Stimulated activated CD4-positive, alpha-beta T cell treated with anti-CD3 and anti-CD28 coated beads, Interleukin-15, amount 100 ng/mL, for 1 hour (primary cell): ENCODE measurements at regions not wholly inside any gene's neighbourhood (a gene's known extent, or its start where the extent isn't known, plus 50 kb on each side); places are given as distances from the start of the nearest gene placed in this dataset.
"Not testable (repeated sequence)": the region's sequence is repeated elsewhere in the genome, so short reads cannot be mapped to it uniquely, and the experiment has no call there.

ENCODE experiments used
- DNase-seq, 2 donors: peaks; one replicate each; pipeline ENCODE4 v3.0.0-alpha.2; 2020; ENCODE audit warnings: low read depth in 1 of 2, low spot score in 1 of 2

- DNase-seq, result not testable (repeated sequence)
Measured at GRCh38 chr7:67358738-67359137, 362.1 kb downstream of the TYW1 start.

GRCh38 chr7:67359900-67360299, 363.3 kb downstream of the TYW1 start:
- DNase-seq, result no peak

GRCh38 chr7:67361150-67361549, 364.5 kb downstream of the TYW1 start:
- DNase-seq, result no peak

GRCh38 chr7:67364441-67365017, 367.9 kb downstream of the TYW1 start:
- DNase-seq, result no peak

- peak; percentile 4 to 14 for DNase-seq
Measured at GRCh38 chr7:67371429-67372305, 375.0 kb downstream of the TYW1 start.

GRCh38 chr7:67373389-67373788, 376.8 kb downstream of the TYW1 start:
- not testable (repeated sequence) for DNase-seq

GRCh38 chr7:67375427-67375826, 378.8 kb downstream of the TYW1 start:
- DNase-seq, result no peak

- DNase-seq, result peak in 1 of 2 donors; percentile 25
Measured at GRCh38 chr7:67377939-67378862, 381.6 kb downstream of the TYW1 start.

GRCh38 chr7:67380326-67380725, 383.7 kb downstream of the TYW1 start:
- no peak for DNase-seq

- DNase-seq, result no peak
Measured at GRCh38 chr7:67380858-67381257, 384.2 kb downstream of the TYW1 start.

GRCh38 chr7:67387851-67388250, 391.2 kb downstream of the TYW1 start:
- no peak for DNase-seq

GRCh38 chr7:67391168-67391567, 394.5 kb downstream of the TYW1 start:
- no peak for DNase-seq

GRCh38 chr7:67392596-67393438, 396.2 kb downstream of the TYW1 start:
- no peak for DNase-seq

- no peak for DNase-seq
Measured at GRCh38 chr7:67393903-67394302, 397.3 kb downstream of the TYW1 start.

- no peak for DNase-seq
Measured at GRCh38 chr7:67398916-67399315, 402.3 kb downstream of the TYW1 start.

- no peak for DNase-seq
Measured at GRCh38 chr7:67401492-67401891, 404.9 kb downstream of the TYW1 start.

GRCh38 chr7:67402280-67402679, 405.6 kb downstream of the TYW1 start:
- DNase-seq, result no peak

GRCh38 chr7:67406976-67407375, 410.3 kb downstream of the TYW1 start:
- no peak for DNase-seq

- no peak for DNase-seq
Measured at GRCh38 chr7:67407392-67408071, 410.9 kb downstream of the TYW1 start.

- no peak for DNase-seq
Measured at GRCh38 chr7:67408109-67408508, 411.5 kb downstream of the TYW1 start.
